ENCODE measurements at regions not wholly inside any gene's neighbourhood (a gene's known extent, or its start where the extent isn't known, plus 50 kb on each side); places are given as distances from the start of the nearest gene placed in this dataset.

GRCh38 chr13:102466610-102467190 is 64.9 kb upstream of the FGF14 start:
- TF ChIP-seq ZNF777 (tag by site-specific recombination; IDR thresholded peaks at IDR 0.05; ENCODE audit: borderline replicate concordance): no peak
- no peak for TF ChIP-seq REST (tag by site-specific recombination; IDR thresholded peaks at IDR 0.05)
- no peak for TF ChIP-seq ZBTB26 (tag by site-specific recombination; optimal IDR thresholded peaks at IDR 0.05)
- TF ChIP-seq CTCF (tag by site-specific recombination; IDR thresholded peaks at IDR 0.05): no peak
- TF ChIP-seq ZNF747 (tag by site-specific recombination; IDR thresholded peaks at IDR 0.05): no peak
- TF ChIP-seq ZNF585B (tag by site-specific recombination; IDR thresholded peaks at IDR 0.05): no peak
- no peak for TF ChIP-seq ZBTB11 (tag by site-specific recombination; conservative IDR thresholded peaks at IDR 0.05; ENCODE audit: low read depth)
- no peak for TF ChIP-seq ZNF639 (tag by site-specific recombination; IDR thresholded peaks at IDR 0.05)
- no peak for TF ChIP-seq MYNN (tag by site-specific recombination; IDR thresholded peaks at IDR 0.05; ENCODE audit: borderline replicate concordance)
- TF ChIP-seq SETDB1 (IDR thresholded peaks at IDR 0.05; ENCODE audit: insufficient read length, low read length): no peak

Measured in HEK293 (cell line).